C4-2B (cell line): ENCODE measurements at regions not wholly inside any gene's neighbourhood (a gene's known extent, or its start where the extent isn't known, plus 50 kb on each side); places are given as distances from the start of the nearest gene placed in this dataset.

Experiments used
- H3K27ac ChIP-seq: fragments of 450-650 bp; 2 replicates; pipeline ENCODE4 v1.5.1; 2017
- CTCF ChIP-seq: fragments of 450-650 bp; conservative IDR thresholded peaks from 2 replicates; pipeline ENCODE4 v1.5.1; 2017; ENCODE audit warnings: mild to moderate bottlenecking
- ZFX ChIP-seq: fragments of 450-650 bp; IDR thresholded peaks from 2 replicates; pipeline ENCODE4 v1.6.1; 2017

GRCh38 chr20:46827718-46828458, 66.8 kb upstream of the EYA2 start:
- H3K27ac ChIP-seq = no peak overlapping the region
- TF ChIP-seq CTCF (no peak), ZFX (no peak)

GRCh38 chr20:46828471-46828870, 66.2 kb upstream of the EYA2 start:
- TF ChIP-seq CTCF (no peak), ZFX (no peak)
- H3K27ac ChIP-seq = no peak overlapping the region

GRCh38 chr20:46830886-46831632, 63.6 kb upstream of the EYA2 start:
- H3K27ac ChIP-seq = peak overlapping the region; percentile 34; the same call in 1 of the 2 replicates
- TF ChIP-seq CTCF = no peak
- no peak for TF ChIP-seq ZFX

GRCh38 chr20:46831633-46832011, 63.0 kb upstream of the EYA2 start:
- TF ChIP-seq ZFX = no peak
- no peak for TF ChIP-seq CTCF
- H3K27ac ChIP-seq = no peak overlapping the region; the same call in 1 of the 2 replicates

- no peak for TF ChIP-seq ZFX
- TF ChIP-seq CTCF = no peak
- no peak overlapping the region for H3K27ac ChIP-seq
Observed at GRCh38 chr20:46832555-46832954, 62.1 kb upstream of the EYA2 start.

GRCh38 chr20:46833360-46833759, 61.3 kb upstream of the EYA2 start:
- no peak for TF ChIP-seq CTCF
- no peak overlapping the region for H3K27ac ChIP-seq

GRCh38 chr20:46835418-46835817, 59.2 kb upstream of the EYA2 start:
- no peak overlapping the region for H3K27ac ChIP-seq
- TF ChIP-seq ZFX (no peak), CTCF (no peak)
